ENCODE measurements at regions not wholly inside any gene's neighbourhood (a gene's known extent, or its start where the extent isn't known, plus 50 kb on each side); places are given as distances from the start of the nearest gene placed in this dataset.
"Not testable (repeated sequence)": the region's sequence is repeated elsewhere in the genome, so short reads cannot be mapped to it uniquely, and the experiment has no call there.

GRCh38 chr20:30593572-30593971, 663.9 kb upstream of the DEFB115 start:
- no peak for DNase-seq

GRCh38 chr20:30594112-30594511, 663.4 kb upstream of the DEFB115 start:
- DNase-seq, result no peak

GRCh38 chr20:30595698-30596097, 661.8 kb upstream of the DEFB115 start:
- DNase-seq, result no peak

- DNase-seq, result not testable (repeated sequence)
Observed at GRCh38 chr20:30597429-30597828, 660.0 kb upstream of the DEFB115 start.

GRCh38 chr20:30598460-30599230, 658.8 kb upstream of the DEFB115 start:
- DNase-seq, result no peak

GRCh38 chr20:30599990-30600389, 657.5 kb upstream of the DEFB115 start:
- no peak for DNase-seq

GRCh38 chr20:30601974-30602373, 655.5 kb upstream of the DEFB115 start:
- no peak for DNase-seq

- no peak for DNase-seq
Observed at GRCh38 chr20:30602424-30602823, 655.0 kb upstream of the DEFB115 start.

- no peak for DNase-seq
Observed at GRCh38 chr20:30606990-30607389, 650.5 kb upstream of the DEFB115 start.

- no peak for DNase-seq
Observed at GRCh38 chr20:30610029-30610693, 647.3 kb upstream of the DEFB115 start.

- no peak for DNase-seq
Observed at GRCh38 chr20:30610751-30611150, 646.7 kb upstream of the DEFB115 start.

- DNase-seq, result no peak
Observed at GRCh38 chr20:30611239-30611984, 646.1 kb upstream of the DEFB115 start.

GRCh38 chr20:30612344-30612743, 645.1 kb upstream of the DEFB115 start:
- DNase-seq, result no peak

GRCh38 chr20:30621346-30621745, 636.1 kb upstream of the DEFB115 start:
- DNase-seq, result not testable (repeated sequence)

GRCh38 chr20:30624310-30624709, 633.2 kb upstream of the DEFB115 start:
- DNase-seq, result not testable (repeated sequence)

- DNase-seq, result not testable (repeated sequence)
Observed at GRCh38 chr20:30629376-30629775, 628.1 kb upstream of the DEFB115 start.

- DNase-seq, result no peak
Observed at GRCh38 chr20:30630761-30631160, 626.7 kb upstream of the DEFB115 start.

GRCh38 chr20:30631261-30631789, 626.1 kb upstream of the DEFB115 start:
- DNase-seq, result not testable (repeated sequence)

GRCh38 chr20:30632773-30633172, 624.7 kb upstream of the DEFB115 start:
- DNase-seq, result not testable (repeated sequence)

- DNase-seq, result not testable (repeated sequence)
Observed at GRCh38 chr20:30641522-30641921, 615.9 kb upstream of the DEFB115 start.

- DNase-seq, result not testable (repeated sequence)
Observed at GRCh38 chr20:30660982-30661381, 596.5 kb upstream of the DEFB115 start.

GRCh38 chr20:30668418-30668817, 589.0 kb upstream of the DEFB115 start:
- DNase-seq, result not testable (repeated sequence)
